Naive B cell (primary cell): ENCODE measurements at regions not wholly inside any gene's neighbourhood (a gene's known extent, or its start where the extent isn't known, plus 50 kb on each side); places are given as distances from the start of the nearest gene placed in this dataset.

Experiments
- ATAC-seq, 2 donors: fragments of 150-1000 bp; cut with Tn5 transposase; 2 replicates each; pipeline ENCODE4 v1.10.0; 2021; ENCODE audit warnings: low read depth in 2 of 2, mild to moderate bottlenecking in 2 of 2, moderate library complexity in 2 of 2
- DNase-seq: peaks from one replicate; pipeline ENCODE4 v3.0.0; 2022
- H3K27ac Mint-ChIP-seq, 6 donors: one replicate each; pipeline ENCODE4 v1.8.0; 2020 to 2022; ENCODE audit warnings: mild to moderate bottlenecking in 6 of 6, mixed read lengths in 6 of 6, moderate library complexity in 5 of 6, inconsistent platforms in 2 of 6
- H3K27me3 Mint-ChIP-seq, 3 donors: one replicate each; pipeline ENCODE4 v1.8.0; 2021 to 2022; ENCODE audit warnings: mixed read lengths in 3 of 3, mild to moderate bottlenecking in 1 of 3
- H3K36me3 Mint-ChIP-seq, 2 donors: one replicate each; pipeline ENCODE4 v1.8.0; 2020 to 2022; ENCODE audit warnings: mixed read lengths in 2 of 2, inconsistent platforms in 1 of 2, mild to moderate bottlenecking in 1 of 2
- H3K4me1 Mint-ChIP-seq, 3 donors: one replicate each; pipeline ENCODE4 v1.8.0; 2020 to 2022; ENCODE audit warnings: mixed read lengths in 3 of 3, inconsistent platforms in 1 of 3, mild to moderate bottlenecking in 1 of 3, moderate library complexity in 1 of 3
- H3K4me3 Mint-ChIP-seq, 8 donors: one replicate each; pipeline ENCODE4 v1.8.0; 2020 to 2022; ENCODE audit warnings: mild to moderate bottlenecking in 8 of 8, mixed read lengths in 8 of 8, moderate library complexity in 8 of 8, inconsistent platforms in 2 of 8
- H3K9me3 Mint-ChIP-seq, 7 donors: one replicate each; pipeline ENCODE4 v1.8.0; 2020 to 2022; ENCODE audit warnings: mixed read lengths in 7 of 7, mild to moderate bottlenecking in 5 of 7, inconsistent platforms in 2 of 7, moderate library complexity in 1 of 7

DNA sequence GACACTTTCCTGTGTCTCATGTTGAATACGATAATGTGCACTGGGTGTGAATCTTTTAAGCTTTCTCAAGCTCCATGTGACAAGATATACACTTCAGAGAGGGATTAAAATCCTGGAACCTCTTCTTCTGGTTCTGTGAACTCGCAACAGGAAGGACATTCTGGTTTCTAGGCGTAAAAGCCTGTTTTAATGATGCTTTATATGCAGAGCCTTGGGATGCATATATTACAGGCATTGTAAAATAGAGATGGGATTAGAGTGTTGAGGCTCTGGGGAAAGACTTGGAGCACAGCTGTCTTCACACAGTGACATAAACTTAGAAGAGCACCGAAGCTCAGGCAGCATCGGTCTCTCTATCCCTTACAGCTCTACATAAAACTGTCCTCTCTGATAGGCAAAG, 107.7 kb upstream of the SV2C start:
- Mint-ChIP-seq H3K4me1 (no peaks in the 10 kb centered on the region), H3K27ac (no peak overlapping the region), H3K36me3 (no peaks in the 10 kb centered on the region), H3K4me3 (no peak overlapping the region), H3K9me3 (peaks cover 4 to 22% (median 6%) of the 10 kb centered on the region in 7 donors), H3K27me3 (peaks cover 6 to 18% (median 13%) of the 10 kb centered on the region in 3 donors)
- ATAC-seq: no peak
- no peak for DNase-seq

DNA sequence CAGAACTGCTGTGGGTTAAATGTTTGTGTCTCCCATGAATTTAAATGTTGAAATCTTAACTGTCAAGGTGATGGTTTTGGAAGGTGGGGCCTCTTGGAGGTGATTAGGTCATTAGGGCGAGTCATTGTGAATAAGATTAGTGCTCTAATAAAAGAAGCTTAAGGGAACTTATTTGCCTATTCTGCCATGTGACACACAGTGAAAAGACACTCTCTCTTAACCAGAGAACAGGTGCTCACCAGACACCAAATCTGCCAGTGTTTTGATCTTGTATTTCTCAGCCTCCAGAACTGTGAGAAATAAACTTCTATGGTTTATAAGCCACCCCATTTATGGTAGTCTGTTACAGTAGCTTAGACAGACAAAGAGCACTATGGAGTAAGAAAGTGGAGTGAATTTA, 117.9 kb upstream of the SV2C start:
- ATAC-seq: peak in 1 of 2 donors; percentile 18
- DNase-seq: no peak
- Mint-ChIP-seq H3K36me3 (peaks cover 0 to 8% of the 10 kb centered on the region in 2 donors), H3K27ac (peak overlapping the region in 1 of 6 donors; percentile 3), H3K9me3 (peaks cover 4 to 32% (median 14%) of the 10 kb centered on the region in 7 donors), H3K27me3 (peaks cover 3 to 16% (median 13%) of the 10 kb centered on the region in 3 donors), H3K4me3 (no peak overlapping the region), H3K4me1 (peaks cover 0 to 12% (median 11%) of the 10 kb centered on the region in 3 donors)

DNA sequence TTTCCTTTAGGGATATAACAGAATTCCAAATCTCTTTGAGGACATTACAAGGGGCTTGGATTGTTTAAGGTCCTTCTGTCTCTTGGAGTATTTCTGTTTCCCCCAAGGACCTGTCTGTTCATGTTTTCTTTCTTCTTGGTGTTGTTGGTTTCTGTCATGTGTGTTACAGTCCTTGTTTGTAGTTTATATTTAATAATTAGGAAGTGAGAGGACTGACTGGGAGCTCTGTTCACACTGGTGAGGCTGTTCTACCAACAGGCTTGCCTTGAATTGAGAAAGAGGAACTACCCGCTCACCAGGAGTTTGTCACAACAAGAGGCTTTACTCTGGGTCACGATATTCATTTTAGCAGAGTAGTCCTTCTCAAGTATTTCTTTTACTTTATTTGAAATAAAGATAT, 119.2 kb upstream of the SV2C start:
- Mint-ChIP-seq H3K4me3 (peak overlapping the region in 3 of 8 donors; percentile 0 to 18 (median 11)), H3K27me3 (peaks cover 9 to 20% (median 13%) of the 10 kb centered on the region in 3 donors), H3K36me3 (peaks cover 0 to 9% of the 10 kb centered on the region in 2 donors), H3K9me3 (peaks cover 4 to 22% (median 8%) of the 10 kb centered on the region in 7 donors), H3K27ac (peak overlapping the region in 3 of 6 donors; percentile 34 to 41 (median 35)), H3K4me1 (peaks cover 0 to 12% (median 11%) of the 10 kb centered on the region in 3 donors)
- no peak for DNase-seq
- peak; percentile 63 to 68 for ATAC-seq

DNA sequence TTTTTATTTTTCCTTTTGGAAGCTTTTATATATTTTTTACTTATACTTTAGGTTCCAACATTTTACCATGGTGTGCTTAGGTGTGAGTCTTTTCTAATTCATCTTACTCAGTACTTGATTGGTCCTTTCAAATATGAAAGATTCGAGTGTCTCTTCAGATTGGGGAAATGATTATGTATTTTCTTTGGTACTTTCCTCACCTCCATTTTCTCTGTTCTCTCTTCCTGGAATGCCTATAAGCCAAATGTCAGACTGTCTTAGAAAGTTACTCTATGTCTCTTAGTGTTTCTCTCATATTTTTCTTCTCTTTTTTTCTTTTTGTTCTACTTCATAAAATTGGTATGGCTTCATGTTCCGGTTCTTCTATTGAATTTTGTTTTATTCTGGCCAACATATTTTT, 119.6 kb upstream of the SV2C start:
- Mint-ChIP-seq H3K4me3 (no peak overlapping the region), H3K27me3 (peaks cover 12 to 21% (median 13%) of the 10 kb centered on the region in 3 donors), H3K27ac (peak overlapping the region in 3 of 6 donors; percentile 20 to 41 (median 33)), H3K9me3 (peaks cover 4 to 20% (median 5%) of the 10 kb centered on the region in 7 donors), H3K4me1 (peaks cover 0 to 12% (median 11%) of the 10 kb centered on the region in 3 donors), H3K36me3 (peaks cover 0 to 12% of the 10 kb centered on the region in 2 donors)
- ATAC-seq: no peak
- DNase-seq: no peak

DNA sequence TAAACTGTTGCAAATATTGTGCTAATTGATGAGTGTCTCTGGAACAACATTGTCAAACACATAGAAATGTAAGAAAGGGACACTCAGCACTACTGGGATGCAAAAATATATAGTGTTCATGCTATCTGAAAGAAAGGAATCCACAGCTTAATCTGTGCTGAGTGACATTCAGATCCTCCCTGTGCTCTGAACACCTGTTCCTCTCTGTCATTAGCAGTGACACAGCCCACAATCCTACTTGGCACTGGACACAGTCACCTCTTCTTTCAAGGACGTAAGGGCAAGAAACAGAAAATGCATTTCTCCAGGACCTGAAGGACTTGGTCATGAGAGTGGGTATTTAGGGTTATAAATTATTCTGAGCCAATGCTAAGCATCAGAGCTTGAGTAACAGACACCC, 121.4 kb upstream of the SV2C start:
- Mint-ChIP-seq H3K4me3 (no peak overlapping the region), H3K9me3 (peaks cover 2 to 24% (median 10%) of the 10 kb centered on the region in 7 donors), H3K4me1 (peaks cover 0 to 12% (median 11%) of the 10 kb centered on the region in 3 donors), H3K27ac (no peak overlapping the region), H3K27me3 (peaks cover 13 to 19% (median 16%) of the 10 kb centered on the region in 3 donors), H3K36me3 (peaks cover 0 to 9% of the 10 kb centered on the region in 2 donors)
- DNase-seq: no peak
- ATAC-seq: no peak

DNA sequence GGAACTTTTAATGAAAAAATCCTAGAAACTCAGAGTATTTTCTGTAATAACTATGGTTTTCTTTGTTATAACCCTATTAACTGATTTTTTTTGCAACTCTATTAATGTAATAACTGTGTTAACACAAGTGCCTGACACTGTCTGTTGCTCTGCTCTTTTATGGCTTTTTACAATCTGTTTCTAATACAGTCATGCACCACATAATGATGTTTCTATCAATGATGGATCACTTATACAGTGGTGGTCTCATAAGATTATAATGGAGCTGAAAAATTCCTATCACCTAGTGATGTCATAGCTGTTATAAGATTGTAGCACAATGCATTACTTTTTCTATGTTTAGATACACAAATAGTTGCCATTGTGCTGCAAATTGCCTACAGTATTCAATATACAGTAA, 123.1 kb upstream of the SV2C start:
- DNase-seq (no peak), ATAC-seq (no peak)
- Mint-ChIP-seq H3K27me3 (peaks cover 13 to 21% (median 16%) of the 10 kb centered on the region in 3 donors), H3K4me3 (no peak overlapping the region), H3K9me3 (peaks cover 4 to 21% (median 10%) of the 10 kb centered on the region in 7 donors), H3K4me1 (peaks cover 0 to 12% (median 11%) of the 10 kb centered on the region in 3 donors), H3K36me3 (peaks cover 0 to 9% of the 10 kb centered on the region in 2 donors), H3K27ac (no peak overlapping the region)

DNA sequence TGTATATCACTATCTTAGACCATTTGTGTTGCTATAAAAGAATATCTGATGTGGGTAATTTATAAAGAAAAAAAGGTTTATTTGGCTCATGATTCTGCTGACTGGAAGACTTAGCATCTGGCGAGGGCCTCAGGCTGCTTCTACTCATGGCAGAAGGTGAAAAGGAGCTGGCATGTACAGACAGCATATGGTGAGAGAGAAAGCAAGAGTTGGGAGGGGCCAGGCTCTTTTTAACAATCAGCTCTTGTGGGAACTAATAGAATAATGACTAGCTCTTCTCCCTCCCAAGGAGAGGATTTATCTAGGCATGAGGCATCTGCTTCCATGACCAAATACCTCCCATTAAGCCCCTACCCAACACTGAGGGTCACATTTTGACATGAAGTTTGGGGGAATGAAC, 130.2 kb upstream of the SV2C start:
- Mint-ChIP-seq H3K4me3 (no peak overlapping the region), H3K27ac (no peak overlapping the region), H3K9me3 (peaks cover 5 to 20% (median 9%) of the 10 kb centered on the region in 7 donors), H3K27me3 (peaks cover 12 to 24% (median 21%) of the 10 kb centered on the region in 3 donors), H3K4me1 (no peaks in the 10 kb centered on the region), H3K36me3 (peaks cover 0 to 4% of the 10 kb centered on the region in 2 donors)
- no peak for DNase-seq
- no peak for ATAC-seq

DNA sequence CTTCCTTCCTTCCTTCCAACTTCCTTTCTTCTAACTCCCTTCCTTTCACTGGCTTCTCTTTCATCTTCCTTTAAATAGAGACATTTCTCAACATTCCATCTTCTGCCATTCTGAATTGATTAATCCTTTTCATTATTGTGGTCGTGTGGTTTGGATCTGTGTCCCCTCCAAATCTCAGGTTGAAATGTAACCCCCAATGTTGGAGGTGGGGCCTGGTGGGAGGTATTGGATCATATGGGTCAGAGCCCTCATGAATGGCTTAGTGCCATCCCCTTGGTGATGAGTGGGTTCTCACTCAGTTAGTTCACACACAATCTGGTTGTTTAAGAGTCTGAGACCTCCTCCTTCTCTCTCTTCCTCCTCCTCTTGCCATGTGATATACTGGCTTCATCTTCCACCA, 130.9 kb upstream of the SV2C start:
- H3K36me3 Mint-ChIP-seq: peaks cover 0 to 4% of the 10 kb centered on the region in 2 donors
- no peak overlapping the region for H3K4me3 Mint-ChIP-seq
- ATAC-seq (no peak), DNase-seq (no peak)
- peaks cover 13 to 23% (median 21%) of the 10 kb centered on the region in 3 donors for H3K27me3 Mint-ChIP-seq
- no peaks in the 10 kb centered on the region for H3K4me1 Mint-ChIP-seq
- peaks cover 3 to 19% (median 8%) of the 10 kb centered on the region in 7 donors for H3K9me3 Mint-ChIP-seq
- H3K27ac Mint-ChIP-seq: no peak overlapping the region

DNA sequence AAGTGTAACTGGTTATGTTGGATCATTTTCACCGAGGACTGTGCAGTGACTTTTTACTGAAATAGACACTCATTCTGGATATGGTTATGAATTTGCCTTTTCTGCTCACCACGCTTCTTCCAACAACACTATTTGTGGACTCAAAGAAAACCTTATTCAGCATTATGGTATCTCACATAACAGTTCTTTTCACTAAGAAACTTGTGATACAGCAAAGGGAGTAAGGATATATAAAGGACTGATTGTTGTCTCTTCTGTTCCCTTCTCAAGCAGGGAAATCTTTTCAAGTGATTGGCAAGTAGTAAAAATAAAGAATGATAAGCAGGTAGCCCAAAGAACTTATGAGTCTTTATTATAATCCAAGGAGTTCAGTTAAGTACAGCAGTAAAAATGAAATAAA, 131.5 kb upstream of the SV2C start:
- no peaks in the 10 kb centered on the region for H3K4me1 Mint-ChIP-seq

DNA sequence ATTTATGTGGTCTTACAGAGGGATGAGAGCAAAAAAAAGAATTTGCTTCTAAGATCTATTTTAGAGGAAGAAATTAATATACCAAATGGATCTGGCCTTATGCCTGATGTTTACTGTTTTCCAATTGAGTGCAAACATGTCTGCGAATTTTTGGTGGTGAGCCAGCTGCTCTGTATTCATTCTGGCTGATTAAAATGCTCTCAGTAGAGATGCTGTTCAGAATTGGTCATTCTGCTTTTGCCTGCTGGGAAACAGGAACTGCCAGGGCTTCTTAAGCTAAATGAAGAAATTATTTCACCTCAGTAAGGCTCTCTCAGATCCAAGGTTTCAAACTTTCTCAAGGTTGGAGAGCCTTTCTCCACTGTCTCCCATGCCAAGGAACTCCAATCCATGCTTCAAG, 132.0 kb upstream of the SV2C start:
- DNase-seq (no peak), ATAC-seq (no peak)
- Mint-ChIP-seq H3K4me1 (no peaks in the 10 kb centered on the region), H3K9me3 (peaks cover 3 to 26% (median 10%) of the 10 kb centered on the region in 7 donors), H3K27me3 (peaks cover 18 to 21% (median 21%) of the 10 kb centered on the region in 3 donors), H3K36me3 (peaks cover 0 to 4% of the 10 kb centered on the region in 2 donors), H3K4me3 (no peak overlapping the region), H3K27ac (no peak overlapping the region)

More for the DNA sequence above, 131.5 kb upstream of the SV2C start:
- H3K9me3 Mint-ChIP-seq: peaks cover 3 to 21% (median 10%) of the 10 kb centered on the region in 7 donors
- peaks cover 18 to 21% (median 21%) of the 10 kb centered on the region in 3 donors for H3K27me3 Mint-ChIP-seq
- ATAC-seq: no peak
- no peak overlapping the region for H3K4me3 Mint-ChIP-seq
- no peak overlapping the region for H3K27ac Mint-ChIP-seq
- DNase-seq: no peak
- H3K36me3 Mint-ChIP-seq: peaks cover 0 to 4% of the 10 kb centered on the region in 2 donors

DNA sequence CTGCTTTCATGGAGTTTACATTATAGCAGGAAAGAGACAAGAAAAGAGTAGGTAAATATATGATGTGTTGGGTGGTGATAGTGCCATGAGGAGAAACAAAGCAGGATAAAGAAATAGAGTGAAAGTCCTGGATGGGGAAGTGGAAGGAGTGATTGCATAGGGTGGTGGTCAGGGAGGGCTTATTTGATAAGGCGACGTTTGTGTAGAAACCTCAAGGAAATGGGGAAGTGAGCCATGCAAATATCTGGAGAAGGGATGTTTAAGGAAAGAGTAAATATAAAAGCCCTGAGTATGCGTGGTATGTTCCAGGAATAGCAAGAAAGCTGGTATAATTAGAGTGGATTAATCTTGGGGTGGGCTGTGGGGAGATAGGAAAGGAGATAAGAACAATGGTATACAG, 134.7 kb upstream of the SV2C start:
- Mint-ChIP-seq H3K9me3 (peaks cover 5 to 44% (median 11%) of the 10 kb centered on the region in 7 donors), H3K27me3 (peaks cover 17 to 25% (median 18%) of the 10 kb centered on the region in 3 donors), H3K4me1 (no peaks in the 10 kb centered on the region), H3K4me3 (no peak overlapping the region), H3K27ac (peak overlapping the region in 1 of 6 donors; percentile 1), H3K36me3 (peaks cover 0 to 4% of the 10 kb centered on the region in 2 donors)
- ATAC-seq (no peak), DNase-seq (no peak)

DNA sequence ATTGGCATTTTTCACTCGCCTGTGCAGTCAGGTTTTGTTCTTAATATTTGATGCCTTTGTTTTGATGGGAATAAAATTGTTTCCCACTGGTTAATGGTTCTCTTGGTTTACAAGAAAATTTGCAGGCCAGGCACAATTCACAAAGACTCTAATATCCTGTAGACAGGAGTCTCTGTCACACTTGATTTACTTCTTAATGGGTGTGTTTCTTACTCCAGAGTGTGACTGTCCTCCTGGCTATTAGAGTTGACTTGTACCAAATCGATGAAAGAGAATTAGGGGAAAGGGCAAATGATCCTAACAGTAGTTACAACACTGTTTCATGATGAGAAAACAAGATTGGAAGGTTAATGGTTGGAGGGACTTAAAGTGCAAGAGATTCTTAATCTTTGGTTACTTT, 142.8 kb upstream of the SV2C start:
- Mint-ChIP-seq H3K27ac (no peak overlapping the region), H3K36me3 (no peaks in the 10 kb centered on the region), H3K4me3 (no peak overlapping the region), H3K9me3 (peaks cover 0 to 17% (median 5%) of the 10 kb centered on the region in 7 donors), H3K4me1 (no peaks in the 10 kb centered on the region), H3K27me3 (peaks cover 8 to 28% (median 20%) of the 10 kb centered on the region in 3 donors)
- DNase-seq (no peak), ATAC-seq (no peak)

DNA sequence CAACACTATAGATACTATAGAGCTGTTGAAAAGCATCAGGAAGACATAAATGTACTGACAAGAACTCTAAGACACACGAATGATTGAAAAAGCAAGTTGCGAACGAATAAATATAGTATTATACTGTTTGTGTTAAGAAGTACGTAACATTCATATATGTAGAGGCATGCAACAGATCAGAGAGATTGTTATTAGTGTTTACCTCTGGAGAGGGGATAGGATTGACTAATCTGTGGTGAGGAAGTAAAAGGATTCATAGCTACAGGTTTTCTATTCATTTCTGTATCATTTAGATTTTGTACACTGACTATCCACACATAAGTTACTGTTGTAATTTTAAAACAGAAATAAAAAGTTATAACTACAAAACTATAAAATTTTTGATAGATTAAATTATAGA, 147.6 kb upstream of the SV2C start:
- ATAC-seq (no peak), DNase-seq (no peak)
- no peaks in the 10 kb centered on the region for H3K4me1 Mint-ChIP-seq
- peaks cover 0 to 5% (median 0%) of the 10 kb centered on the region in 7 donors for H3K9me3 Mint-ChIP-seq
- no peak overlapping the region for H3K4me3 Mint-ChIP-seq
- no peaks in the 10 kb centered on the region for H3K36me3 Mint-ChIP-seq
- H3K27ac Mint-ChIP-seq: no peak overlapping the region
- peaks cover 18 to 20% (median 19%) of the 10 kb centered on the region in 3 donors for H3K27me3 Mint-ChIP-seq

DNA sequence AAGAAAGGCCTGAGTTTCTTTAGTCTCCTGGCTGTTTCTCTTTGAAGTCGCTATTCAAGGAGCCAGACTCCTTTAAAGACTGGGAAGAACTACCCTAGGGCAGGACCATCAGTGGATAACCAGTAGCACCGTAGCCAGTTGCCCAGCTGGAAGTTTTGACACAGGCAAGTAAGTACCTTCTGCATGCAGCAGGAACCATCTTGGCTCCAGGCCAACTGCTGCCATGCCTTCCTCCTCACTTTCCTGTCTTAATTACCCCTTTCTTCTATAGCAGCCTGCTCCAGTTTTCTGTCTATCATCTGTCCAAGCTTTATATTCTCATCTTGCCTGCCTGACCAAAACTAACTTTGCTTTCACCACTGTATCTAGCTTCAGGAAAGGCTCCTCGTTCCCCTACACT, 149.7 kb upstream of the SV2C start:
- H3K27ac Mint-ChIP-seq: no peak overlapping the region
- no peaks in the 10 kb centered on the region for H3K36me3 Mint-ChIP-seq
- peaks cover 10 to 19% (median 15%) of the 10 kb centered on the region in 3 donors for H3K27me3 Mint-ChIP-seq
- H3K9me3 Mint-ChIP-seq: no peaks in the 10 kb centered on the region
- H3K4me1 Mint-ChIP-seq: no peaks in the 10 kb centered on the region
- ATAC-seq: no peak
- H3K4me3 Mint-ChIP-seq: no peak overlapping the region
- no peak for DNase-seq
